ENCODE measurements at regions not wholly inside any gene's neighbourhood (a gene's known extent, or its start where the extent isn't known, plus 50 kb on each side); places are given as distances from the start of the nearest gene placed in this dataset.

- TF ChIP-seq, protein P1, sequence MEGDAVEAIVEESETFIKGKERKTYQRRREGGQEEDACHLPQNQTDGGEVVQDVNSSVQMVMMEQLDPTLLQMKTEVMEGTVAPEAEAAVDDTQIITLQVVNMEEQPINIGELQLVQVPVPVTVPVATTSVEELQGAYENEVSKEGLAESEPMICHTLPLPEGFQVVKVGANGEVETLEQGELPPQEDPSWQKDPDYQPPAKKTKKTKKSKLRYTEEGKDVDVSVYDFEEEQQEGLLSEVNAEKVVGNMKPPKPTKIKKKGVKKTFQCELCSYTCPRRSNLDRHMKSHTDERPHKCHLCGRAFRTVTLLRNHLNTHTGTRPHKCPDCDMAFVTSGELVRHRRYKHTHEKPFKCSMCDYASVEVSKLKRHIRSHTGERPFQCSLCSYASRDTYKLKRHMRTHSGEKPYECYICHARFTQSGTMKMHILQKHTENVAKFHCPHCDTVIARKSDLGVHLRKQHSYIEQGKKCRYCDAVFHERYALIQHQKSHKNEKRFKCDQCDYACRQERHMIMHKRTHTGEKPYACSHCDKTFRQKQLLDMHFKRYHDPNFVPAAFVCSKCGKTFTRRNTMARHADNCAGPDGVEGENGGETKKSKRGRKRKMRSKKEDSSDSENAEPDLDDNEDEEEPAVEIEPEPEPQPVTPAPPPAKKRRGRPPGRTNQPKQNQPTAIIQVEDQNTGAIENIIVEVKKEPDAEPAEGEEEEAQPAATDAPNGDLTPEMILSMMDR (conservative IDR thresholded peaks at IDR 0.05), result no peak
- no peak for TF ChIP-seq ZFX (IDR thresholded peaks at IDR 0.05)
Observed at GRCh38 chr10:61084493-61084892, 140.5 kb upstream of the RHOBTB1 start.
